ENCODE measurements at regions not wholly inside any gene's neighbourhood (a gene's known extent, or its start where the extent isn't known, plus 50 kb on each side); places are given as distances from the start of the nearest gene placed in this dataset.
"Not testable (repeated sequence)": the region's sequence is repeated elsewhere in the genome, so short reads cannot be mapped to it uniquely, and the experiment has no call there.

DNA sequence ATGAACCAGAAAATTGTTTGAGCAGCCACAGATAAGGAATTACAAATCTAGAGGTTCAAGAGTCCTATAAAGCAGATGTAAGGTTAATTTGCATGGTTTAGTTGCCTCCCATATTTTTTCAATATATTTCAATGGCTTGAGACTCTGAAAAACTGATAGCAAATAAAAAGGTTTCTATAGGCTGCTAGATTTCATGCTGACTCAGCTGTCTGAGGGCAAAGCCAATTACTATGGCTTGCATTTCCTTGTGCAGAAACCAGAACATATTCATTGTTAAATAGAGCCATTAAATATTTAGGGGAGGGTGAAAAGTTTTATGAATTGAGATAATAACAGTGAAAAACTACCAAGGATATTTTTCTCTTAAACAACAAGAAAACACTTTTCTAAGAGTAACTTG lies 278.1 kb upstream of the CADM2 start:
- no peak for DNase-seq

DNA sequence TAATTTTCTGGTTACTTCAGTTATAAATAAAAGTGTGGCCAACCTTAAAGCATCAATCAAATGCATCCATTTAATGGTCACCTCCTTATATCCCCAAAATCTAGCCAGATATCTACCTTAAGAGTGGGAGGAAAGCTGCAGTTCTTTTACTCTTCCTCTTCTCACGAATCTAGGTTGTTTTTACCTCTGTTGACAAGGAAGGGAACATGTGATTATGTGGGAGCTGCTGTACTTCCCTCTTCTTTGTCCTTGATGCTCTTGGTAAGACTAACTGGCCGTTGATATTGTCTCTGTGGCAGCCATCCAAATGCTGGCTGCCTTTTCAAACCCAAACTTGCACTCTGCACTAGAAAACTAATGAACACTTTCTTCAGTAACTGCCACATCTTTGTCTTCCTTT lies 275.3 kb upstream of the CADM2 start:
- DNase-seq: no peak

DNA sequence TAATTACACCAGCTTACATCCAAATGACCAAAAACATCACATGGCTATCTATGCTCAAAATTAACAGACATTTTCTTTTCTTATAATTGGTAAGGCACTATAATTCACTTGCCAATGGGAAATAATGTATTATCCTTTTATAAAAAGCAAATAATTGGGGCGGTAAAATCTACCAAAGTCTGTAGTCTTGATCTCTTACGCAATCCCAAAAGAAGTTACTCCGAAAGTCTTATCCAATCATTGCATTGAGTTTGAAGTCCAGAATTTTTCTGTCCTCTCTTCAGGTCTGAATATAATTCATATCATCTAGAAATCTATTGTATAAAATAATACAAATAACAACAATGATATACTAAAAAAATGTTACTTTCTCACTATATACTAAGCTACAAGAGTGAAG lies 273.3 kb upstream of the CADM2 start:
- no peak for DNase-seq

DNA sequence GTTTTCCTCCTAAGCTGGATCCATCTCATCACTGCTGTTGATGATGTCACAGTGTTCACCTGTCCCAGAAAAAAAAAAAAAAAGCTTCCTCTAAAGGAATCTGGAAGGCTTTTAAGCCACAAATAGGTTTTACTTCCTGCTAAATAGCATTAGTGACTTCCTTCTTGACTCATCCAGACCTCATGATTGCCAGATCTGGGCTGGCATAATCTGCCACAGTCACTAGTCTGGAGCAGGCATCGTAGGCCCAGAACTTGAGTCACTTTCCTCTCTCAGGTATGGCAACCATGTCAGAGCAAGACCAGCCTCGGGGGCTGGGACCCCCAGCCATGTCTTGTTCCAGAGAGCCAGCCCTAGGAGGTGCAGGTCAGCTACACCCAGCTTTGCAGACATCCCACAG lies 266.5 kb upstream of the CADM2 start:
- no peak for DNase-seq

DNA sequence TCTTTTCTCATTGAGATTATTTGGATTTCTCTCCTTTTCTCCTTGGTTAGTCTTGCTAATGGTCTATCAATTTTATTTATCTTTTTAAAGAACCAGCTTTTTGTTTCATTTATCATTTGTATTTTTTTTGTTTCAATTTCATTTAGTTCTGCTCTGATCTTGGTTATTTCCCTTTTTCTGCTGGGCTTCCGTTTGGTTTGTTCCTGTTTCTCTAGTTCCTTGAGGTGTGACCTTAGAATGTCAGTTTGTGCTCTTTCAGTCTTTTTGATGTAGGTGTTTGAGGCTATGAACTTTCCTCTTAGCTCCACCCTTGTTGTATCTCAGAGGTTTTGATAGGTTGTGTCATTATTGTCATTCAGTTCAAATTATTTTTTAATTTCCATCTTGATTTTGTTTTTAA lies 248.5 kb upstream of the CADM2 start:
- not testable (repeated sequence) for DNase-seq

DNA sequence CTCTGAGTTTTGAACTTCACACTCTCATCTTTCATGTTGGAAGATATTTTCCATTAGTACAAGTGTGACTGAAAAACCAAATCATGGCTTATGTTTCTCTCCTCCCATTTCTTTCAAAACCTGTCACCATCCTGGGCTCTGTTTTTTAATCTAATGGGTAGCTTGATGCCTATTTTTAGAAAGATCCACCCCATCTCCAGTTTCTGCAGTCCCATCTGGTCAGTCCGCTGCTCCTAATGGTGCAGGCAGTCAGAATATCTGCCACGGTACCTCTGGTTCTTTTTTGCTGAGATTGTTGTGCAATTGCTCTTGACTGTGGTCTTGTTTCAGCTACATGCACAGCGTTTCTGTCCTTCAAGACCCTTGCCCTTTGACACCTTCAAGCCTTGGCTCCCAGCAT lies 240.9 kb upstream of the CADM2 start:
- no peak for DNase-seq

DNA sequence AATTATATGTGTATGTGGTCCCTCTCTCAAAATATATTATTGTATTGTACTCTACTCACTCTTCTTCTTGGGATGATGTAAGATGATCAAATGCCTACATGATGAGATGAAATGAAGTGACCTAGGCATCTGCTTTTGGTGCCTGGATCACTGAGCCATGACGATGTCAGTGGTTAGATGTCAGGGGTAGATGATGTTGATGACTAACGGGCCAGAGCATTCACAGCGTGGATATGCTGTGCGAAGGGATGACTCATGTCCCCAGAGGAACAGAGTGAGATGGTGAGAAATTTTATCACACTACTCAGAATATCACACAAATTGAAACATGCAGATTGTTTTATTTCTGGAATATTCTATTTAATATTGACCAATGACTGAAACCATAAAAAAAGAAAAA lies 233.9 kb upstream of the CADM2 start:
- DNase-seq: peak in 1 of 2 donors; percentile 1

DNA sequence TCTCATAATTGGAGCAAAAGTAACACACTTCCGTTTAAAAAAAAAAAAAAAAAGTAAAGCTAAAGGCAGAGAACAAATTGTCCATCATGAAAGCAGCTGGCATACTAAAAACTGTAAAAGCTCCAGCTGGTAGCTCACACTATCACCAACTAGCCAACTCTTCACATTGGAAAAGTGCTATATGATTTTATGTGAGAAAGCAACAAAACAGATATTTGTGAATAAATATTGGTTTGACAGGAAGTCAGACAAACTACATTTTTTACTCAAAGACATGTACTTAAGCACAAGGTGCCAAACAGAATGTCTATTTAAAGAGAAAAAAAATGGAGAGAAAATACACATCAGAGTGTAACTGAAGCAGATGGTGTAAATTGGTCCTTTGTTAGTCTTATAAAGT lies 231.2 kb upstream of the CADM2 start:
- no peak for DNase-seq

DNA sequence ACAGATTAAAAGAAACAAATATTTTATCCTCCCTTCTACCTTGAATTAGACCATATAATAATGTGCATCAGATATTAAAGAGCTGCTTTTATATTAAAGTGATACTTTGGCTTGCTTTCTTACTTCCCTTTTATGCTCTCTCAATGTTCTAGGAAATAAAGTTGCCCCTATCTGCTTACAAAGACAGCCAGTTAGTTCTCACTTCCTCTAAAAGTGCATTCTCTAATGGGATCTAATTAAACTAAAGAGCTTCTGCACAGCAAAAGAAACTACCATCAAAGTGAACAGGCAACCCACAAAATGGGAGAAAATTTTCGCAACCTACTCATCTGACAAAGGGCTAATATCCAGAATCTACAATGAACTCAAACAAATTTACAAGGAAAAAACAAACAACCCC lies 224.1 kb upstream of the CADM2 start:
- not testable (repeated sequence) for DNase-seq

DNA sequence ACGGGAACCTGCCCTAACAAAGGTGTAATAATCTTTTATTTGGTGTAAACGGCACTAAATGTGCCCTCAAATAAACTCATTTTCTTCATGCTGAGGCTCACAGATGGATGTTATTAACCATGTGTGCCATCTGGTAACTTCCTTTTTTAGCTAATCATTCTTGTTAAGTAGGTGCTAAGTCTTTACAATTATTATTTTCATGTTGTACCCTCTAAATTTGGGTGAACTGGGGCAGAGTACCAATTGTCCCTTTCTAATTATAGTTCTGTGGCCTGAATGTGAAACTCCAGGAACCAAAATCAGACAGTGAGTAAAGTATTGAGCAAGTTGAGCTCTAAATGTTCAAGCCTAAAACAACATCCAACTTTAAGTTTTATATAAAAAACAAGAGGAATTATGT lies 220.7 kb upstream of the CADM2 start:
- no peak for DNase-seq

DNA sequence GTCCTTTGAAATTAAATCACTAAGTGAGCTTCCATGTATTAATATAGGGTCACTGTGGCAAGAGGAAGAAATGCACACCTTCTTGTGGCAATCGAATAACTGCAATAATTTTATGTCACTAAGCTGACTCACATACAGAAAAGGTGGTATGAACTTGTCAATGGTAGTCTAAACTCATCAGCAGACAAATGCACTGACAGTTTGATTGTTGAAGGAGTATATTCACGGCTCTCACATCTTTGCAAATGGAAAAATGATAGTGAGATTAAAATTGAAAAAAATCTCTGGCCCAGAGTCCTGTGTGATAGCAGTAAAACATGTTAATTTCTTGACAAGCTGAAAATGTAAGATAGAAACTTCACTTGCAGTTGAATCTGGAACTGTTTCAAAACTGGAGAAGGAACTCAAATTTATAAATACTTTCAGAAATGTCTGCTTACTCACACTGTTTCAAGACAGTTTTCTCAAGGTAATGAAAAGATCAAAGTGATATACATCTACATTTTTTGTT lies 215.8 kb upstream of the CADM2 start:
- DNase-seq: no peak

DNA sequence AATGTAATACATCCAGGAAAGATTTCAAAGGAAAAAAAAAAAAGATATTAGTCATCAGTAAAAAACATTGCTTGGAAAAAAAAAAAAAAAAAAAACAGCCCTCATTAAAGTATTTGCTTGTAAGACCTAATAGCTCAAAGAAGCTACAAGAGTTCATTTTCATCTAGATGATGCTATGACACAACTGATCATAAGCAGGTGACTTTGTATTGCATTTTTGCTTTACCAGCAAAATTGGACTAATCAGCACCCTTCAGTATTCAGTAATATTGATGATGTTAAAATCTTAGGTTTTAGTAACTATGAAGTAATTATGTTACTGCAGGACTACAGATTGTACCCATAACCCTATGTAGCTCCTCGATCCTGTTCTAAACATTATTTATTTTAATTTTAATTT lies 214.7 kb upstream of the CADM2 start:
- no peak for DNase-seq

DNA sequence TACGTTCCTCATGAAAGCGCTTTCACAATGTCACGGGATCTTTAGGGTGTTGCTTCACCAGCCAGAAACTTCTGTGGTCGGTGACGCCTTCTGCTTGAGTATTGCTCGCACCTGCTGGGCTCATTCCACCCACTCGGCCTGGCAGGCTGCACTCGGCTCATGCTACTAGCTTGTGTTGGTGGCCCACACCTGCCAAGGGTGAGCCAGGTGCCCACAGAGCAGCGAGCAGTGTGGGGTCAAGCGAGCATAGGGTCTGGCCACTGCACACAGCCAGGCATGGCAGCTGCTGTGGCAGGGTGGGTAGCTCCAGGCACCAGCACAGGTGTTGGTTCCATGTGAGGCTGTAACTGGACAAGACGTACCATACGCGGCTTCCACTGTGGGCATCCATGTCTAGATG lies 202.9 kb upstream of the CADM2 start:
- DNase-seq: no peak

DNA sequence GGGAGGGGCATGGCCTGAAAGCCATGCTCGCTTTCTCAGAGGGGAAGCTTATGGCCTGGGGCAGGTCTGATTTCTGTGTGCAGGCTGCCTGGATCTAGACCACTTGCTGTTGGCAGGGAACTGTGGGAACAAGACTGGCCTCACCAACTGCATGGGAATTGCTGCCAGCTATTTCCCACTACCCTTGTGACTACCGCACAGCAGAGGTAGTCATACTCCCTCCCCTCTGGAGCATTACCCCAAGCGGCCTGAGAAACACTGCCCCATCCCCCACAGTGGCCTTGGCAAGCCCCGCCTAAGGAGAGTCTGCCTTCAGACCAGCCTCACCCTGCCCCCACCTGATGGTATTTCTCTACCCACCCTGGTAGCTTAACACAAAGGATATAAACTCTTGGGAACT lies 199.4 kb upstream of the CADM2 start:
- no peak for DNase-seq

DNA sequence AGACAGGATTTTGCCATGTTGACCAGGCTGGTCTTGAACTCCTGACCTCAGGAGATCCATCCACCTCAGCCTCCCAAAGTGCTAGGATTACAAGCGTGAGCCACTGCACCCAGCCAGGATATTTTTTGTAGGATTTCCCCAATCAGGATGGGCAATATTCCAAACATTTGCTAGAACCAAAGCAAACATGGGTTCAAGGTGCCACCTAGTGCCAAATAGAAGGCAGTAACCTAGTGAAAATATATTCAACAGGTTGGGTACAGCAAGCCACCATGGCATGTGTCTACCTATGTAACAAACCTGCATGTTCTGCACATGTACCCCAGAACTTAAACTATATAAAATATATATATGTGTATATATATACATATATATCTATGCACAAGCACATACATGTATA lies 185.9 kb upstream of the CADM2 start:
- no peak for DNase-seq

DNA sequence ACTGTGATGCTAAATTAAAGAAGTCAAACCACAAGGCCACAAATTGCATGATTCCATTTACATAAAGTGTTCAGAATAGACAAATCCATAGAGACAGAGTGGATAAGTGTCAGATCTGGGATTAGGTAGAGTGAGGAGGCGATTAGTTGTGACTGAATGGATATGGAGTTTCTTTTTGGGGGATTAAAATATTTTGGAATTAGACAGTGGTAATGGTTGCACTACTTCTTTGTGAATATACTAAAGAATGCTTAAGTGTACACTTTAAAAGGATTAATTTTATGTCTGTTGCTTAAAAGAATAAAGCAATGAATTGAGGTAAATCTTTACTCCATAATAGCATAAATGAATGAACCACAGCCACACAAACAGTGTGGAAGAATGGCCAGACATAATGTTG lies 175.5 kb upstream of the CADM2 start:
- no peak for DNase-seq

DNA sequence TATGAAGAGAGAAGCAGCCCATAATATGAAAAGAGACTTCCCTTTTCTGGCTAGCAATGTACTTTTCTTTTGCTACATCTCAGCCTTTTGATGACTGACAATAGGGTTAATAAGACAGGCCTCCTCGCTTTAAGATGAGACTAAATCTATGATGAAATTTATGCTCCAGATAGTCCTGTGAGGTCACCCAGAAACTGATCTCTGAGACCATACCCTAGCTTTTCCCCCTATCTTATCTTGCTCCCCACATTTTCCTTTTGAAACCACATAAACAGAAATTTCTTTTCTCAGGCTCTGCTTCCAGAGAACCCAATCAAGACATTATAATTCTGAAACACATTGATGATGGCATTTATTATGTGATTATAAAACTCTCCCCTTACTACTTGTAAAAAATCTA lies 168.8 kb upstream of the CADM2 start:
- DNase-seq: no peak

DNA sequence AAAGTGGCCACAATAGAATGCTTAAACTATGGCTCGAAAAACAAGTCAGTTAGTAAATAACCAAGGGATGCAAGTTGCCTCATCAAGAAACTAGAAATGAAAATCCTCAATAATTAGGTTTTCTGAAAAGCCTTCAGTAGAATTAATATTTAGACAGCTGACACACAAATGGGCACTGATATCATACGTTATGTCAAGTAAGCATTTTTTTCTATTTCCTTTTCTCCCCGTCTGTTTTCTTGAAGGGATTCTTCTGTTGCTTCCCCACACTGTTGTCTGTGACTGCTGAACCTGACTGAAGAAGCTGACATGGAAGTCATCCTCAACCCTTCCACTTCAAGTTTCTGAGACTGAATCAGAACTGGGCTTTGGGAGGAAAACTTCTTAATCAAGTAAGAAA lies 151.8 kb upstream of the CADM2 start:
- no peak for DNase-seq

DNA sequence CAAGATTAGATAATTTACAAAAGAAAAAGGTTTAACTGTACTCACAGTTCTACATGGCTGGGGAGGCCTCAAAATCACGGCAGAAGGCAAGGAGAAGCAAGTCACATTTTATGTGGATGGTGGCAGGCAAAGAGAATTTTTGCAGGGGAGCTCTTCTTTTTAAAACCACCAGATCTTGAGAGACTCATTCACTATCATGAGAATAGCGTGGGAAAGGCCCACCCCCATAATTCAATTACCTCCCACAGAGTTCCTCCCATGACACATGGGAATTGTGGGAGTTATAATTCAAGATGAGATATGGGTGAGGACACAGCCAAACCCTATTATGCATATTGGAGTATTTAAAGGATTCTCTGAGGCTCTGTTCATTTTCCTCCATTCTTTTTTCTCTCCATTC lies 138.7 kb upstream of the CADM2 start:
- no peak for DNase-seq

DNA sequence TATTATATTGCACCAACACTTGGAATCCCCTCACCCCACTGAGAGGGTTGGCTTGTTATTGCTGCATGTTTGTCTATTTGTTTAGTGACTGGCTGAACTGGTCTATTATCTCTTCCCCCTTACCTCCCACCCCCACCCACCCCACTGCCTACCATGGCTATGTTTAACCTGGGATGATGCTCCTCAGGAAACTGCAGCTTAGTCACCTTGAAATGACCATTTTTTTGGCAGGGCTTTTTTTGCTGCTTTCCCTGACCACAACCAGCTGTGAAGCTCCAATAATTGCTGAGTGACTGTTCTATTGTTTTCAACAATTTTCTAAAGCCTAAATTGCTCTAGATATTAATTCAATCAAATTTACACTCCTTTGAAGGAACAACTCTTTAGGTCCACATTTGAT lies 137.9 kb upstream of the CADM2 start:
- DNase-seq: no peak

DNA sequence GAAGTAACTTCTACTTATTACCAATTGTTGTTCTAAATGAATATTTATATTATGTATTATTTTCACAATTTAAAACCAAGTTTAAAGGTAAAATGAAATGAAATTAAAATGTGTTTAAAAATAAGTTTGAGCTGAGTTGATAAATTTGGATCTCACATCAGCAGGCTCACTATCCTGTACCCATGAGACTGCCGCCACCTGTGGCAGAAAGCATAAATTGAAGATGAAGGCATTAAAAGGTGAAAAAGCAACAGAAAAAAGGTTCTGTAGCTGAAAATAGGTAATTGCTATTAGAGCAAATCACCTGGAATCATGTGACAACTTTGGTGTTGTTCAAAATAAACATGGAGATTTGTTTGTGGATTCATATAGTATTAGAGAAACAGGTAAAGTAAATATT lies 133.0 kb upstream of the CADM2 start:
- DNase-seq: no peak

DNA sequence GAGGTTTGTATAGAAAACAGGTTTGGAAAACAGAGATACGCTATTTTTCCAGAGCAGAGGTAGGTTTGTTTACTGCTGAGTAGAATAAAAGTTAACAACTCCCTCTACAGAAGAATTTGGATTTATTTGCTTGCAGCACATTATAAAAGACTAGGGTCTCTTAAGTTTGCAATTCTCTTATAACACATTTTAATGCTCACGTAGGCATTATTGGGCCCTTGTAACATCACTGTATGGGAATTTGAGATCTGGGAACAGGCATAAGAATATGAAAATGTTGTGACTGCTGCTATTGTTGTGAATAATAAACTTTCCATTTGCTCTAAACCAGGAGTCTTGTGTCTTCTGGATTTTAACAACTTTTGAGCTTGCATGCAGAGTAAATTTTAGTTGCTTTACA lies 128.3 kb upstream of the CADM2 start:
- no peak for DNase-seq

DNA sequence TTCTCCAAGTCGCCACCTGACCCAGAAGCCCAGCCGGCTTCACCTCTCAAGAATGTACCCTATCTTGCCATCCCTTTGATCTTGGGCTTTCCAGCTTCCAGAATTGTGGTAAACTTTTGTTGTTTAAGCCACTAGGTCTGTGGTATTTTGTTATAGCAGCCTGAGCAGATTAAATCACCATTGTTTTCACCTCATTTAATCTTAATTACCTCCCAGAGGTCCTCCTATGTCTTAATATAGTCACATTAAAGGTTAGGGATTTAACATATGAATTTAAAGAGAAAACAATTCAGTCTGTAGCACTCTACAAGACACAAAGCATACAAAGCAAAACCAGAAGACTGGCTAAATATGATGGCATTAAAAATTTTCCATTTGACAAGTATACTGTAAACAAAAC lies 123.4 kb upstream of the CADM2 start:
- no peak for DNase-seq

DNA sequence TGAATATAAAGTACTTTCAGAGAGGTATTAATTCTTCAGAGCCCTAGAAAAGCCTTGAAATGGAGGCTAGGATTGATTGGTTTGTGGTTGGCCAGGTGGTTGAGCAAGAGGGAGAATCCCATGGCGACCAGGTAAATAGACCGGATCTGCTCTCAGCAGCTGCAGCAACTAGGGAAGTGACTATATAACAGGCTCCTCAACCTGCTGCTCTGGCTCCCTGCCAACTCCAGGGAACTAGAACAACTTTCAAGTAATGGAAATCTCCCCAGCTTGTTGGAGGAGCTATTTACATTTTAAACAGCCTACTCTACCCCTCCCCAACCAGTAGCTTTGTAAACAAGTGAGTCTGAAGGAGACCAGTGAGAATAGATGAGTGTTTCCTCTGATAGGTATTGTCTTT lies 121.8 kb upstream of the CADM2 start:
- no peak for DNase-seq

DNA sequence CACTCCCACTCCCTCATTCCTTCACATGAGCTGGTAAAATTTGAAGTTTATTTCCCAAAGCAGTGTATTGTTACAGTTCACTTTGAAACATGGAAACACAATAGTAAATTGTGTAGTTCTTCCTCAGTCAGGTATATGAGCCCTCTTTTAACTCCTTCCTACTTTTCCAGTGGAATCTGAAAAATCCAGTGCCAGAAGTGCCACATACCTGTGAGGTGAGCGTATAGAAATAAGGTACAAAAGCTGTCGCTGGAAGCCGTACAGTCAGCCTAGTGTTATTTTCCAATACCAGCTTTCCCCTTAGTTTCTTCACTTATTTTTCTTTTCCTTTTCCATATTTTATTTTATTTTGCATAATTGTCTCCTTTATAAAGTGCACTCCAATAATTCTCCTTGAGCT lies 81.7 kb upstream of the CADM2 start:
- no peak for DNase-seq

DNA sequence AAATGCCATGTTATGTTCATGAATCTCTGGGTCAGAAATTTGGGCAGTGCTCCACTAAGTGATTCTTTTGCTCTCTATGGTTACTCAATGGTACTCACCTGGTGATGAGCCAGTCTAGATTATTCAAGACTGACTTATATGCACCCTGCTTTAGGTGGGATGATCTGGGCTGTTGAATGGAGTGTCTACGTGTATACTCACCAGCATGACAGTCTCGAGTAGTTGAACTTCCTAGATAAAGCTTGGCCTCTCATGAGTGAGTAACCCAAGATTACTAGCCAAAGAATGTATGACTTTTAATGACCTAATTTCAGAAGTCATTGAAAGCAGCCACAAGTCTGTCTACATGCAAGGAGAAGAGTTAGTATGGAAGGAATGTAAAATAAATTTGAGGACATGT lies 77.5 kb upstream of the CADM2 start:
- no peak for DNase-seq
